Common myeloid progenitor, CD34-positive (primary cell): ENCODE measurements at regions not wholly inside any gene's neighbourhood (a gene's known extent, or its start where the extent isn't known, plus 50 kb on each side); places are given as distances from the start of the nearest gene placed in this dataset.

Experiments
- CTCF ChIA-PET: fragments of 350-600 bp; sonication (Branson Sonifier 250); formaldehyde crosslinking; loops from one replicate; lab custom pipeline; 2021; ENCODE audit warnings: antibody characterized with exemption; lab: Charles Lee
- POLR2A ChIA-PET: fragments of 350-600 bp; sonication (Branson Sonifier 250); formaldehyde crosslinking; loops from one replicate; lab custom pipeline; 2021; ENCODE audit warnings: antibody characterized with exemption; lab: Charles Lee
- DNase-seq, 3 donors: peaks; one replicate each; pipeline versions ENCODE4 v3.0.0 to v3.0.0-alpha.2; 2013
- H3K27ac ChIP-seq, 2 experiments: 1 replicate in 1 of 2; 2 replicates in 1 of 2; pipeline ENCODE4 v1.7.0; 2013; ENCODE audit warnings: inconsistent platforms in 2 of 2, low read length in 2 of 2, mild to moderate bottlenecking in 2 of 2, low read depth in 1 of 2, moderate library complexity in 1 of 2; ENCODE audit not compliant: severe bottlenecking in 2 of 2, insufficient read depth in 1 of 2, poor library complexity in 1 of 2
- H3K27me3 ChIP-seq, 5 experiments: replicated peaks in 2 of 5; 1 replicate in 3 of 5; 2 replicates in 2 of 5; pipeline versions ENCODE4 v1.6.1 to v1.7.0; 2013; ENCODE audit warnings: low read length in 4 of 5, mild to moderate bottlenecking in 2 of 5, moderate library complexity in 2 of 5, inconsistent platforms in 1 of 5; ENCODE audit not compliant: insufficient read depth in 5 of 5, control insufficient read depth in 4 of 5
- H3K36me3 ChIP-seq, 4 experiments: 1 replicate in 2 of 4; 2 replicates in 2 of 4; pipeline versions ENCODE4 v1.6.1 to v1.7.0; 2013; ENCODE audit warnings: low read length in 3 of 4, control low read depth in 1 of 4, mild to moderate bottlenecking in 1 of 4; ENCODE audit not compliant: control insufficient read depth in 4 of 4, insufficient read depth in 4 of 4
- H3K4me1 ChIP-seq, 4 experiments: 1 replicate in 3 of 4; 2 replicates in 1 of 4; pipeline versions ENCODE4 v1.6.1 to v1.7.1; 2013; ENCODE audit warnings: low read length in 3 of 4, mild to moderate bottlenecking in 3 of 4, control low read depth in 1 of 4, inconsistent platforms in 1 of 4, moderate library complexity in 1 of 4; ENCODE audit not compliant: control insufficient read depth in 4 of 4, insufficient read depth in 4 of 4; ENCODE audit errors: control extremely low read depth in 1 of 4
- H3K4me3 ChIP-seq, 7 experiments: 1 replicate in 4 of 7; 2 replicates in 3 of 7; pipeline versions ENCODE4 v1.5.1 to v1.7.0; 2013; ENCODE audit warnings: mild to moderate bottlenecking in 7 of 7, low read length in 6 of 7, moderate library complexity in 6 of 7, inconsistent platforms in 2 of 7, low read depth in 2 of 7, control low read depth in 1 of 7; ENCODE audit not compliant: insufficient read depth in 4 of 7, control insufficient read depth in 1 of 7; ENCODE audit errors: extremely low read depth in 1 of 7
- H3K9me3 ChIP-seq, 5 experiments: 1 replicate in 4 of 5; 2 replicates in 1 of 5; pipeline versions ENCODE4 v1.6.1 to v1.7.1; 2013; ENCODE audit warnings: low read length in 4 of 5, mild to moderate bottlenecking in 2 of 5, inconsistent platforms in 1 of 5, low read depth in 1 of 5, moderate library complexity in 1 of 5; ENCODE audit not compliant: control insufficient read depth in 4 of 5, insufficient read depth in 2 of 5; ENCODE audit errors: control extremely low read depth in 1 of 5
- WGBS: methylation state at CpG from one replicate; pipeline ENCODE4 v1.1.5; 2013; ENCODE audit not compliant: insufficient coverage; 5-methylcytosine and 5-hydroxymethylcytosine counted together

DNA sequence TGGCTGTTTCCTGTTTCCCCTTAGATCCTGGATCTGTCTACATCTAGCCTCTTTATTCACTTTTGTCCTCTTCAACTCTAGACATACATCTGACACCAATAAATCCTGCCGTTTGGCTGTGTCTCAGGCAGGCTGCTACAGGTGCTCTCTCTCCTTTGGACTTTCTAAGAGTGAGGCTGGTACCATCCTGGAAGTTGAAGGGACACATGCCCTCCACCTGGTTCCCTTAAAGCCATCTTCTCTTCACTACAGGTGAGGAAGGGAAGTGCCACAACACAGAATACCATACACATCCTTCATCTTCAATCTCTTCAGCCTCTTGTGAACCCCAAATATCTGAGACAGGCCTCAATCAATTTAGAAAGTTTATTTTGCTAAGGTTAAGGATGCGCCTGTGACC is 137.9 kb downstream of the BACH1 start:
- Histone ChIP-seq H3K4me1 (no peaks in the 10 kb centered on the region), H3K36me3 (no peaks in the 10 kb centered on the region), H3K9me3 (no peaks in the 10 kb centered on the region), H3K27ac (no peak overlapping the region), H3K27me3 (no peaks in the 10 kb centered on the region), H3K4me3 (no peak overlapping the region)
- POLR2A ChIA-PET: no interaction called here
- WGBS: 94% methylated on average over 2 of the region's 2 CpGs
- CTCF ChIA-PET: no interaction called here
- no peak for DNase-seq

DNA sequence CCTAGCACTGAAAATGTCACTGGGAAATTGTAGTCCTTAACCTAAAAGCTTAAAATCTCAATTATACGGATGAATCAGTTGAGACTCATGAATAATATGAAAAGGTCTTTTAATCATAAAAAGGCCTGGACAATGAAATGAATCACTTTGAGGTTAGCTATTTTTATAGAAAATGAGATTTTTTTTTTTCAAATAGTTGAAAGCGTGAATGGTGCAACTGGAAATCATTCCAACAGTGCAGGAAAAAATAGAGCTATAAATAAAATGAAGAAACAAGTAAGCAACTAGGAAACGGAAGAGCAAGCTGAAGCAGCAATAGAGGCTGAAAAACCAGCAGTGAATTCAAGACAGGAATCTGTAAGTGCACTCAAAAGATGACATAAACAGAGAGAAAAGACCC is 142.9 kb downstream of the BACH1 start:
- WGBS: 94% methylated on average over 2 of the region's 3 CpGs
- CTCF ChIA-PET: no interaction called here
- H3K27ac ChIP-seq: no peak overlapping the region
- H3K9me3 ChIP-seq: no peaks in the 10 kb centered on the region
- H3K4me3 ChIP-seq: no peak overlapping the region
- no peaks in the 10 kb centered on the region for H3K36me3 ChIP-seq
- no peaks in the 10 kb centered on the region for H3K27me3 ChIP-seq
- H3K4me1 ChIP-seq: no peaks in the 10 kb centered on the region
- POLR2A ChIA-PET: interaction anchor here (0.7 kb wide), 1 partner anchor 238 kb away, joined by 3 read pairs; no protein-coding TSS in a partner anchor
- DNase-seq: no peak

DNA sequence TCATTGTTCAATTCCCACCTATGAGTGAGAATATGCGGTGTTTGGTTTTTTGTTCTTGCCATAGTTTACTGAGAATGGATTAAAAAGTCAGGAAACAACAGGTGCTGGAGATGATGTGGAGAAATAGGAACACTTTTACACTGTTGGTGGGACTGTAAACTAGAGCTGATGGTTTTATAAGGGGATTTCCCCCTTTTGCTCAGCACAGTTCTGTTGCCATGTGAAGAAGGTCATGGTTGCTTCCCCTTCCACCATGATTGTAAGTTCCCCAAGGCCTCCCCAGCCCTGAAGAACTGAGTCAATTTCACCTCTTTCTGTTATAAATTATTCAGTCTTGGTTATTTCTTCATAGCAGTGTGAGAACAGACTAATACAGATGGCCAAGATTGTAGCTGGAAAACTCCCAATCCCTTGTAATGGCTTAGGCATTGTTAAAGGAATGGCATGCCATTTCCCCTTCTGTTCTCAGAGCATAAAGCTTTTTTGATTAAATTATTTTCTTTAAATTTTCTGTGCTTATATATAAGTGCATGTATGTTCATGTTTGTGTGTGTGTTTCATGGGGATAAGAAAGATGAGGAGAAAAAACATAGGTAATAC is 144.8 kb downstream of the BACH1 start:
- Histone ChIP-seq H3K9me3 (peaks cover 0 to 3% (median 0%) of the 10 kb centered on the region in 5 experiments), H3K36me3 (no peaks in the 10 kb centered on the region), H3K27ac (no peak overlapping the region), H3K27me3 (no peaks in the 10 kb centered on the region), H3K4me1 (no peaks in the 10 kb centered on the region), H3K4me3 (no peak overlapping the region)
- ChIA-PET POLR2A (no interaction called here), CTCF (no interaction called here)
- WGBS: no CpG with 5 or more reads among the region's 1 CpG
- DNase-seq: no peak

DNA sequence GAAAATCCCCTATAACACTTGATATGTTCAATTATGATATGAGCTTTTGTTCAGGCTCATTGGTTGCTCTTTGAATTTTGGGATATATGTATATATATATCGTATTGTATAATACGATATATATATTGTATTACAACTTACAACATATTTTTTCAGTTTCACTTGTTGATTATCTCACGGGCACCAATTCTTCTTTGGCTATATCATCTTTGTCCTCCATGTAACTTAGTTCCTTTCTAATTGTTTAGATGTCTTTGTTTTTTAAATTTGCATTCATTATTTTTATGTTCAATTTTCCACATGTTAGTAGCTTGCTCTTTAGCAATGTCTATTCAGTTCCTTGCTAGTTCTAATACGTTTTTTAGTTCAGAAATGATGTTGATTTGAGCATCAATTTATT is 150.0 kb downstream of the BACH1 start:
- Histone ChIP-seq H3K36me3 (no peaks in the 10 kb centered on the region), H3K27ac (no peak overlapping the region), H3K4me1 (no peaks in the 10 kb centered on the region), H3K4me3 (no peak overlapping the region), H3K27me3 (no peaks in the 10 kb centered on the region), H3K9me3 (peaks cover 0 to 14% (median 1%) of the 10 kb centered on the region in 5 experiments)
- ChIA-PET CTCF (no interaction called here), POLR2A (no interaction called here)
- DNase-seq: no peak
- no CpG with 5 or more reads among the region's 4 CpGs for WGBS

DNA sequence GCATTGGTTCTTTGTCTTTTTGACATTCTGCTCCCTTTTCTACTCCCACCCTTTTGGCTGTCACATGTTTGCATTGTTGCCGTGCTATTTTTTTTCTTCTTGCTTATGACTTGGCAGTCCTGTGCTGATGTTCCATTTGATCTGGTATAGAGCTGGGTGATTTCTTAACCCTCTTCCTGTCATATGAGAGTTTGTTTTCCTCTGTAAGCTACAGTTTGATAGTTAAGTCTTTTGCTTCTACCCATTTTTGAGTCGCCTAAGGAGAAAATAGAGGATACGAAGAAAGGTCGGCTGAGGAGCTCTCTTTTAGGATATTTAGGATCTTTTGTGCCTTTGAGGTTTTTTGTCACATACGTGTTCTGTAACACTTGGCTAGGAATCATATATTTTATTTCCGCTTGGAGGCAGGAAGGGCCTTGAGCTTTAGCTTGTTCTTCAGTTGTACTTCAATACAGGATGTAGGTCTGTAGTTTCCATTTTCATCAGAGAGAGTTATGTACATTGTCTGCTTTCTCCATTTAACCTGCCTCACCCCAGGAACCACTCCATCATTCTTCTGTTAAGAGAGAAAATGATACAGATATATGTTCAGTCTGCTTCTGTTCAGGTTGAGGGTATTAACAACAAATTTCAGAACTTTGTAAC is 150.7 kb downstream of the BACH1 start:
- no peaks in the 10 kb centered on the region for H3K27me3 ChIP-seq
- H3K4me1 ChIP-seq: no peaks in the 10 kb centered on the region
- WGBS: 98% methylated on average over 6 of the region's 6 CpGs
- H3K27ac ChIP-seq: no peak overlapping the region
- POLR2A ChIA-PET: no interaction called here
- H3K36me3 ChIP-seq: no peaks in the 10 kb centered on the region
- CTCF ChIA-PET: no interaction called here
- H3K9me3 ChIP-seq: peaks cover 0 to 14% (median 1%) of the 10 kb centered on the region in 5 experiments
- H3K4me3 ChIP-seq: no peak overlapping the region
- DNase-seq: no peak

DNA sequence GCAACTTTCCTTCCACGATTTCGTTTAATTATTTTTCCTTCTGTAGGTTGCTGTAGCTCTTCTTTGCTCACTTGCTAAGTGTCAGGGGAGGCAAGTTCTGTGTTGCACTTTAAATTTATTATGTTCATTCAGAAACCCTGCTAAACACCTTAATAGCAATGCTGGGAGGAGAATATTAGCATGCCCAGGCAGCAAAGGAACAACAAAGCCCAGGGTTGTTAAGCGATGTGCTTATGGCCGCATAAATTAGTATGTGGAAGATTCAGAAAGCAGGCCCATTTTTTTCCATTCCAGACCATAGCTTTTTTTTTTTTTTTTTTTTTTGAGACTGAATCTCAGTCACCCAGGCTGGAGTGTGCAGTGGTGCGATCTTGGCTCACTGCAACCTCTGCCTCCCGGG is 151.3 kb downstream of the BACH1 start:
- ChIA-PET CTCF (no interaction called here), POLR2A (no interaction called here)
- H3K4me3 ChIP-seq: no peak overlapping the region
- 100% methylated on average over 1 of the region's 6 CpGs for WGBS
- H3K9me3 ChIP-seq: peaks cover 0 to 14% (median 1%) of the 10 kb centered on the region in 5 experiments
- DNase-seq: no peak
- no peaks in the 10 kb centered on the region for H3K27me3 ChIP-seq
- H3K4me1 ChIP-seq: no peaks in the 10 kb centered on the region
- no peaks in the 10 kb centered on the region for H3K36me3 ChIP-seq
- H3K27ac ChIP-seq: no peak overlapping the region

DNA sequence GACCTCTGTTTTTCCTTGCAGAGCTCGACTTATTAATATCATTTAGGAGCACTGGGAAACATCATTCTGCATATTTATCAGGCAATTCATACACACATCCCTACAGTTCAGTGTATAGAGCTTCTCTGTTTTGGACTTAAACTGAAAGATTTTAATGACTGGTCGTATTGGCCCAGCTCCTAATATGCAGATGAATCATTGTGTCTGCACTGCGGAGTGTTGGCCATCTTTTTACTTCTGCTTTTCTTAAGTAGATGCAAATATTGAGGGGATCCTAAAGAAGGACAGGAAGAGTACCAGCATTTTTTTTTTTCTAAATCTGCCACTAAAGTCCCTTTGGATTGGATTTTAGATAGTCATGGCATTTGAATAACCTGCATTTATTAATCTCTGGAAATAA is 154.8 kb downstream of the BACH1 start:
- ChIA-PET CTCF (no interaction called here), POLR2A (no interaction called here)
- Histone ChIP-seq H3K27ac (no peak overlapping the region), H3K27me3 (no peaks in the 10 kb centered on the region), H3K9me3 (peaks cover 0 to 11% (median 1%) of the 10 kb centered on the region in 5 experiments), H3K4me3 (no peak overlapping the region), H3K36me3 (no peaks in the 10 kb centered on the region), H3K4me1 (no peaks in the 10 kb centered on the region)
- 75% methylated on average over 3 of the region's 3 CpGs for WGBS
- no peak for DNase-seq
